Astrocyte (in vitro differentiated cells and primary cell): ENCODE measurements at regions not wholly inside any gene's neighbourhood (a gene's known extent, or its start where the extent isn't known, plus 50 kb on each side); places are given as distances from the start of the nearest gene placed in this dataset.

Experiments used
- CTCF ChIP-seq: IDR thresholded peaks from 2 replicates; pipeline ENCODE4 v1.5.1; 2011; ENCODE audit warnings: low read depth, mild to moderate bottlenecking, inconsistent platforms, low read length, moderate library complexity; ENCODE audit not compliant: insufficient read depth
- EZH2 ChIP-seq: IDR thresholded peaks from 2 replicates; pipeline ENCODE4 v1.6.1; 2012; ENCODE audit warnings: mild to moderate bottlenecking, low read length, inconsistent platforms; ENCODE audit not compliant: insufficient read depth

- no peak for TF ChIP-seq CTCF
- no peak for TF ChIP-seq EZH2
Observed at GRCh38 chr17:14664511-14664910, 363.6 kb downstream of the HS3ST3B1 start.
